Ishikawa (cell line): ENCODE measurements at regions not wholly inside any gene's neighbourhood (a gene's known extent, or its start where the extent isn't known, plus 50 kb on each side); places are given as distances from the start of the nearest gene placed in this dataset.

ENCODE experiments used
- CEBPB ChIP-seq: IDR thresholded peaks from 2 replicates; pipeline ENCODE4 v1.6.1; 2012
- CREB1 ChIP-seq: IDR thresholded peaks from 2 replicates; pipeline ENCODE4 v1.6.1; 2012; ENCODE audit warnings: low read depth
- EGR1 ChIP-seq: IDR thresholded peaks from 2 replicates; pipeline ENCODE4 v1.6.1; 2012
- EP300 ChIP-seq: IDR thresholded peaks from 2 replicates; pipeline ENCODE4 v1.6.1; 2012; ENCODE audit warnings: borderline replicate concordance
- FOXM1 ChIP-seq: IDR thresholded peaks from 2 replicates; pipeline ENCODE4 v1.6.1; 2012; ENCODE audit warnings: low read depth, borderline replicate concordance
- MAX ChIP-seq: IDR thresholded peaks from 2 replicates; pipeline ENCODE4 v1.6.1; 2012
- NFIC ChIP-seq: IDR thresholded peaks from 2 replicates; pipeline ENCODE4 v1.6.1; 2012
- RAD21 ChIP-seq: IDR thresholded peaks from 2 replicates; pipeline ENCODE4 v1.6.1; 2012; ENCODE audit warnings: low read depth
- REST ChIP-seq: IDR thresholded peaks from 2 replicates; pipeline ENCODE4 v1.6.1; 2012; ENCODE audit warnings: low read depth, mild to moderate bottlenecking
- TAF1 ChIP-seq: IDR thresholded peaks from 2 replicates; pipeline ENCODE4 v1.6.1; 2012; ENCODE audit warnings: low read depth, mild to moderate bottlenecking
- TCF12 ChIP-seq: IDR thresholded peaks from 2 replicates; pipeline ENCODE4 v1.6.1; 2012; ENCODE audit warnings: low read depth
- TEAD4 ChIP-seq: IDR thresholded peaks from 2 replicates; pipeline ENCODE4 v1.6.1; 2012
- USF1 ChIP-seq: IDR thresholded peaks from 2 replicates; pipeline ENCODE4 v1.6.1; 2012
- YY1 ChIP-seq: IDR thresholded peaks from 2 replicates; pipeline ENCODE4 v1.6.1; 2012; ENCODE audit warnings: low read depth
- ZBTB7A ChIP-seq: IDR thresholded peaks from 2 replicates; pipeline ENCODE4 v1.6.1; 2012; ENCODE audit warnings: low read depth

GRCh38 chr5:67941614-67942401 lies 273.7 kb upstream of the PIK3R1 start:
- no peak for TF ChIP-seq CEBPB
- no peak for TF ChIP-seq YY1
- no peak for TF ChIP-seq ZBTB7A
- TF ChIP-seq EGR1 = no peak
- TF ChIP-seq RAD21 = no peak
- no peak for TF ChIP-seq NFIC
- TF ChIP-seq MAX = no peak
- TF ChIP-seq REST = no peak

- no peak for TF ChIP-seq TAF1
- no peak for TF ChIP-seq TCF12
- TF ChIP-seq TEAD4 = no peak
- no peak for TF ChIP-seq YY1
- TF ChIP-seq ZBTB7A = no peak
- no peak for TF ChIP-seq CREB1
- TF ChIP-seq CEBPB = no peak
- TF ChIP-seq USF1 = no peak
- no peak for TF ChIP-seq RAD21
Observed at GRCh38 chr5:67935908-67936566, 279.5 kb upstream of the PIK3R1 start.

GRCh38 chr5:67934976-67935375 lies 280.6 kb upstream of the PIK3R1 start:
- TF ChIP-seq NFIC = no peak

- TF ChIP-seq CREB1 = no peak
- TF ChIP-seq TCF12 = no peak
- TF ChIP-seq FOXM1 = no peak
- no peak for TF ChIP-seq YY1
- no peak for TF ChIP-seq TEAD4
- TF ChIP-seq MAX = no peak
- TF ChIP-seq ZBTB7A = no peak
- TF ChIP-seq USF1 = no peak
- TF ChIP-seq CEBPB = no peak
- TF ChIP-seq REST = no peak
Observed at GRCh38 chr5:67925511-67925910, 290.0 kb upstream of the PIK3R1 start.

GRCh38 chr5:67921004-67921601 lies 294.5 kb upstream of the PIK3R1 start:
- TF ChIP-seq NFIC = no peak
- no peak for TF ChIP-seq CREB1
- no peak for TF ChIP-seq RAD21
- no peak for TF ChIP-seq USF1
- TF ChIP-seq TCF12 = no peak
- TF ChIP-seq YY1 = no peak

GRCh38 chr5:67917561-67917960 lies 298.0 kb upstream of the PIK3R1 start:
- no peak for TF ChIP-seq CREB1
- no peak for TF ChIP-seq EP300
- TF ChIP-seq RAD21 = no peak
- no peak for TF ChIP-seq CEBPB
- no peak for TF ChIP-seq NFIC
- TF ChIP-seq MAX = no peak
- no peak for TF ChIP-seq YY1
